Activated naive CD4-positive, alpha-beta T cell treated with anti-CD3 and anti-CD28 coated beads for 36 hours (primary cell): ENCODE measurements at regions not wholly inside any gene's neighbourhood (a gene's known extent, or its start where the extent isn't known, plus 50 kb on each side); places are given as distances from the start of the nearest gene placed in this dataset.

Experiments used
- CTCF ChIA-PET: fragments of 350-600 bp; sonication (Branson Sonifier 250); formaldehyde crosslinking; loops from one replicate; lab custom pipeline; 2021; ENCODE audit warnings: antibody characterized with exemption; lab: Charles Lee
- DNase-seq: peaks from one replicate; pipeline ENCODE4 v3.0.0-alpha.2; 2020
- H3K27ac Mint-ChIP-seq: one replicate; pipeline ENCODE4 v1.8.0; 2021; ENCODE audit warnings: mild to moderate bottlenecking, mixed read lengths
- H3K27me3 Mint-ChIP-seq: one replicate; pipeline ENCODE4 v1.8.0; 2021; ENCODE audit warnings: low read depth, mixed read lengths
- H3K36me3 Mint-ChIP-seq: one replicate; pipeline ENCODE4 v1.8.0; 2021; ENCODE audit warnings: low read depth, mixed read lengths
- H3K4me1 Mint-ChIP-seq: one replicate; pipeline ENCODE4 v1.8.0; 2021; ENCODE audit warnings: low read depth, mixed read lengths
- H3K4me3 Mint-ChIP-seq: one replicate; pipeline ENCODE4 v1.8.0; 2021; ENCODE audit warnings: mild to moderate bottlenecking, moderate library complexity, mixed read lengths
- H3K9me3 Mint-ChIP-seq: one replicate; pipeline ENCODE4 v1.8.0; 2021; ENCODE audit warnings: mixed read lengths
- intact Hi-C: fragments of 100-400 bp; cut with micrococcal nuclease; formaldehyde crosslinking; loops from one replicate; pipeline ENCODE4 v1.15.1; 2023

GRCh38 chr12:124174451-124175348 is 120.2 kb upstream of the RFLNA start:
- H3K27ac Mint-ChIP-seq, result no peak overlapping the region
- no peaks in the 10 kb centered on the region for H3K4me1 Mint-ChIP-seq
- H3K27me3 Mint-ChIP-seq, result no peaks in the 10 kb centered on the region
- no peaks in the 10 kb centered on the region for H3K36me3 Mint-ChIP-seq
- no peak overlapping the region for H3K4me3 Mint-ChIP-seq
- CTCF ChIA-PET, result interaction anchor here (0.8 kb wide), 1 partner anchor 140 kb away, joined by 3 read pairs; no protein-coding TSS in a partner anchor
- no peak for DNase-seq
- H3K9me3 Mint-ChIP-seq, result no peaks in the 10 kb centered on the region
- intact Hi-C loops, result no loop called here

- Mint-ChIP-seq H3K36me3 (no peaks in the 10 kb centered on the region), H3K4me1 (no peaks in the 10 kb centered on the region), H3K4me3 (no peak overlapping the region), H3K9me3 (no peaks in the 10 kb centered on the region), H3K27me3 (no peaks in the 10 kb centered on the region), H3K27ac (no peak overlapping the region)
- no peak for DNase-seq
- CTCF ChIA-PET, result no interaction called here
- intact Hi-C loops, result no loop called here
Measured at GRCh38 chr12:124175704-124176103, 119.2 kb upstream of the RFLNA start.

GRCh38 chr12:124177276-124177950 is 117.5 kb upstream of the RFLNA start:
- Mint-ChIP-seq H3K4me3 (no peak overlapping the region), H3K36me3 (no peaks in the 10 kb centered on the region), H3K4me1 (no peaks in the 10 kb centered on the region), H3K27ac (no peak overlapping the region), H3K27me3 (no peaks in the 10 kb centered on the region), H3K9me3 (no peaks in the 10 kb centered on the region)
- CTCF ChIA-PET, result no interaction called here
- DNase-seq, result no peak
- intact Hi-C loops, result no loop called here

GRCh38 chr12:124177951-124178316 is 117.0 kb upstream of the RFLNA start:
- CTCF ChIA-PET, result no interaction called here
- Mint-ChIP-seq H3K4me1 (no peaks in the 10 kb centered on the region), H3K36me3 (no peaks in the 10 kb centered on the region), H3K9me3 (no peaks in the 10 kb centered on the region), H3K4me3 (no peak overlapping the region), H3K27ac (no peak overlapping the region), H3K27me3 (no peaks in the 10 kb centered on the region)
- intact Hi-C loops, result no loop called here
- DNase-seq, result no peak

- no peaks in the 10 kb centered on the region for H3K27me3 Mint-ChIP-seq
- CTCF ChIA-PET, result no interaction called here
- no peak overlapping the region for H3K27ac Mint-ChIP-seq
- H3K36me3 Mint-ChIP-seq, result no peaks in the 10 kb centered on the region
- no peak for DNase-seq
- no peaks in the 10 kb centered on the region for H3K9me3 Mint-ChIP-seq
- no peak overlapping the region for H3K4me3 Mint-ChIP-seq
- intact Hi-C loops, result no loop called here
- no peaks in the 10 kb centered on the region for H3K4me1 Mint-ChIP-seq
Measured at GRCh38 chr12:124179936-124180607, 114.8 kb upstream of the RFLNA start.

GRCh38 chr12:124183172-124183571 is 111.7 kb upstream of the RFLNA start:
- Mint-ChIP-seq H3K27me3 (no peaks in the 10 kb centered on the region), H3K9me3 (no peaks in the 10 kb centered on the region), H3K4me1 (no peaks in the 10 kb centered on the region), H3K36me3 (no peaks in the 10 kb centered on the region), H3K4me3 (no peak overlapping the region), H3K27ac (no peak overlapping the region)
- CTCF ChIA-PET, result no interaction called here
- no peak for DNase-seq
- intact Hi-C loops, result no loop called here

- CTCF ChIA-PET, result no interaction called here
- H3K27ac Mint-ChIP-seq, result no peak overlapping the region
- H3K4me1 Mint-ChIP-seq, result no peaks in the 10 kb centered on the region
Measured at GRCh38 chr12:124184456-124184855, 110.4 kb upstream of the RFLNA start.

GRCh38 chr12:124185971-124186686 is 108.8 kb upstream of the RFLNA start:
- intact Hi-C loops, result no loop called here
- H3K9me3 Mint-ChIP-seq, result no peaks in the 10 kb centered on the region
- H3K4me1 Mint-ChIP-seq, result no peaks in the 10 kb centered on the region
- no peak for DNase-seq
- H3K36me3 Mint-ChIP-seq, result no peaks in the 10 kb centered on the region
- CTCF ChIA-PET, result no interaction called here
- no peak overlapping the region for H3K4me3 Mint-ChIP-seq
- H3K27me3 Mint-ChIP-seq, result no peaks in the 10 kb centered on the region
- H3K27ac Mint-ChIP-seq, result no peak overlapping the region

More at GRCh38 chr12:124184456-124184855, 110.4 kb upstream of the RFLNA start:
- Mint-ChIP-seq H3K36me3 (no peaks in the 10 kb centered on the region), H3K27me3 (no peaks in the 10 kb centered on the region), H3K9me3 (no peaks in the 10 kb centered on the region), H3K4me3 (no peak overlapping the region)
- intact Hi-C loops, result no loop called here
- no peak for DNase-seq

GRCh38 chr12:124188084-124188483 is 106.8 kb upstream of the RFLNA start:
- Mint-ChIP-seq H3K9me3 (no peaks in the 10 kb centered on the region), H3K4me1 (no peaks in the 10 kb centered on the region), H3K36me3 (no peaks in the 10 kb centered on the region), H3K27ac (no peak overlapping the region), H3K4me3 (no peak overlapping the region), H3K27me3 (no peaks in the 10 kb centered on the region)
- no peak for DNase-seq
- intact Hi-C loops, result no loop called here
- CTCF ChIA-PET, result no interaction called here

- no peaks in the 10 kb centered on the region for H3K9me3 Mint-ChIP-seq
- no peaks in the 10 kb centered on the region for H3K27me3 Mint-ChIP-seq
- no peak overlapping the region for H3K27ac Mint-ChIP-seq
- DNase-seq, result no peak
- no peaks in the 10 kb centered on the region for H3K36me3 Mint-ChIP-seq
- CTCF ChIA-PET, result interaction anchor here (0.6 kb wide), 1 partner anchor 76 kb away, joined by 3 read pairs; no protein-coding TSS in a partner anchor
- intact Hi-C loops, result no loop called here
- H3K4me3 Mint-ChIP-seq, result no peak overlapping the region
- H3K4me1 Mint-ChIP-seq, result no peaks in the 10 kb centered on the region
Measured at GRCh38 chr12:124188561-124189405, 106.1 kb upstream of the RFLNA start.

- Mint-ChIP-seq H3K36me3 (no peaks in the 10 kb centered on the region), H3K27me3 (no peaks in the 10 kb centered on the region), H3K4me1 (no peaks in the 10 kb centered on the region), H3K4me3 (no peak overlapping the region), H3K27ac (no peak overlapping the region), H3K9me3 (no peaks in the 10 kb centered on the region)
- CTCF ChIA-PET, result no interaction called here
- intact Hi-C loops, result no loop called here
- no peak for DNase-seq
Measured at GRCh38 chr12:124190312-124191023, 104.4 kb upstream of the RFLNA start.
